ENCODE measurements at regions not wholly inside any gene's neighbourhood (a gene's known extent, or its start where the extent isn't known, plus 50 kb on each side); places are given as distances from the start of the nearest gene placed in this dataset.

- H3K27me3 ChIP-seq (ENCODE audit: control insufficient read depth in 2 of 2, insufficient read depth in 2 of 2, low read length in 2 of 2) = no peaks in the 10 kb centered on the region
- POLR2A ChIA-PET = no interaction called here
- no peaks in the 10 kb centered on the region for H3K9me3 ChIP-seq (replicated peaks; ENCODE audit: control insufficient read depth, insufficient read depth, low read length)
- intact Hi-C loops (cut with micrococcal nuclease) (loop anchor here (5.0 kb wide), 2 partner anchors 47 to 392 kb away; no protein-coding TSS in a partner anchor), dilution Hi-C loops (cut with MboI; ENCODE audit: extremely low pct_ligation_motif_present, low sequenced_read_pairs) (loop anchor here (25.0 kb wide), 1 partner anchor 207 kb away; no protein-coding TSS in a partner anchor)
- H4K20me1 ChIP-seq (replicated peaks; ENCODE audit: control insufficient read depth, extremely low read depth, insufficient read depth, low read length) = no peaks in the 10 kb centered on the region
- no peak overlapping the region for H2AFZ ChIP-seq (ENCODE audit: low read depth, low read length)
- H3K4me2 ChIP-seq (ENCODE audit: insufficient read depth, low read length) = no peak overlapping the region
- no peak overlapping the region for H3K4me3 ChIP-seq (replicated peaks in 1 of 3; ENCODE audit: insufficient read depth in 1 of 3, low read depth in 1 of 3, low read length in 3 of 3)
- TF ChIP-seq FOS (IDR thresholded peaks at IDR 0.05; ENCODE audit: borderline replicate concordance, insufficient read depth, low read length) = no peak
- TF ChIP-seq POLR2A (IDR thresholded peaks at IDR 0.05; ENCODE audit: low read depth, low read length) = no peak
- TF ChIP-seq GATA2 (IDR thresholded peaks at IDR 0.05; ENCODE audit: insufficient read depth, insufficient read length, low read depth, low read length) = no peak
- TF ChIP-seq JUN (IDR thresholded peaks at IDR 0.05; ENCODE audit: borderline replicate concordance, insufficient read depth, insufficient read length, low read depth) = no peak
- no peak for TF ChIP-seq POLR2AphosphoS5 (IDR thresholded peaks at IDR 0.05; ENCODE audit: insufficient read depth, low read depth, low read length)
- H3K4me1 ChIP-seq (ENCODE audit: control insufficient read depth, extremely low read depth, insufficient read depth, low read length) = peaks cover 6% of the 10 kb centered on the region
- H3K36me3 ChIP-seq (ENCODE audit: control insufficient read depth in 2 of 2, extremely low read depth in 1 of 2, insufficient read depth in 2 of 2, low read length in 2 of 2) = no peaks in the 10 kb centered on the region
- no peaks in the 10 kb centered on the region for H3K9me1 ChIP-seq (replicated peaks; ENCODE audit: control insufficient read depth, extremely low read depth, insufficient read depth, low read length)
- H3K9ac ChIP-seq (replicated peaks; ENCODE audit: extremely low read depth, insufficient read depth, low read length) = no peak overlapping the region
- no peak for DNase-seq (ENCODE audit: low read depth, low spot score)
- BruUV-seq (replicated peaks) = no TSS peak
- CTCF ChIA-PET = interaction anchor here (1.0 to 9.4 kb wide), 4 partner anchors 16 to 295 kb away, joined by 6 to 257 read pairs (median 34); no protein-coding TSS in a partner anchor
- no peaks in the 10 kb centered on the region for H3K79me2 ChIP-seq (ENCODE audit: control insufficient read depth, insufficient read depth, low read length)
- no peak overlapping the region for H3K27ac ChIP-seq (ENCODE audit: insufficient read depth, low read depth, low read length)
- FAIRE-seq = no peak
Measured at GRCh38 chr13:26480246-26480855, 77.1 kb upstream of the WASF3 start.

DNA sequence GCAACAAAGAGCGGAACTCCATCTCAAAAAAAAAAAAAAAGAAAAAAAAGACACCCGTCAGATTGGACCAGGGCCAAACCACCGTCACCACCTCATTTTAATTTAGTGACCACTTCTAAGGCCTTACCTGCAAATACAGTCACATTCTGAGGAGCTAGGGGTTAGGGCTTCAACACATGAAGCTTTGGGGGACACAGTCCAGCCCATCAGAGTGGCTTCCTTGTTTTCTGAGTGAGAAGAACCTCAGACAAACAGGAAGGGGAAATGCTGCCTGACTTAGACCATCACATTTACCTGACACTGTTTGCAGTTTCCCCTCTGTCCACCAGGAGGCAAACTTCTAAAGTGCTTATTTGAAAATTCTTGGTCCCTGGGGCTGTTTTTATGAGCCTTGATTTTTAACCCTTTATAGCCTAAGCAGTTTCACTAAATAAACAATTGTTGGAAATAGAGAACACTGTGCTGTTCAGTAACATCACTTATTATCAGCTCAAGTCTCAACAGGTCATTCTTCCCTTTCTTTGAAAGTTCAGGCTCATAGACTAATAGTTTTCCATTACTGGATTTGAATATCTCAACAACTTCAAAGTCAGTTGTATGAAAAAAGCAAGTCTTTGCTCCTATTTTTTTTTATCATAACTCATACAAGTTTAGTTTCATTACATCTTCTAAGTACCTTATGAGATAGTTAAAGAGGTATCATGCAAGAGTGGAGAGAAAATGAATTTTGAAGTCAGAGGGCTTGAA lies 74.9 kb upstream of the WASF3 start:
- intact Hi-C loops (cut with micrococcal nuclease) = loop anchor here (1.0 to 5.0 kb wide), 5 partner anchors 45 to 390 kb away; no protein-coding TSS in a partner anchor
- FAIRE-seq (peak; percentile 93), DNase-seq (ENCODE audit: low read depth, low spot score) (peak; percentile 79)
- H3K36me3 ChIP-seq (ENCODE audit: control insufficient read depth in 2 of 2, extremely low read depth in 1 of 2, insufficient read depth in 2 of 2, low read length in 2 of 2) = no peaks in the 10 kb centered on the region
- peak overlapping the region; percentile 67 for H3K4me2 ChIP-seq (ENCODE audit: insufficient read depth, low read length)
- no peaks in the 10 kb centered on the region for H3K27me3 ChIP-seq (ENCODE audit: control insufficient read depth in 2 of 2, insufficient read depth in 2 of 2, low read length in 2 of 2)
- CTCF ChIA-PET = interaction anchor here (0.7 to 9.4 kb wide), 9 partner anchors 8 to 298 kb away, joined by 3 to 257 read pairs (median 6); no protein-coding TSS in a partner anchor
- no peaks in the 10 kb centered on the region for H3K9me1 ChIP-seq (replicated peaks; ENCODE audit: control insufficient read depth, extremely low read depth, insufficient read depth, low read length)
- no peaks in the 10 kb centered on the region for H3K9me3 ChIP-seq (replicated peaks; ENCODE audit: control insufficient read depth, insufficient read depth, low read length)
- BruUV-seq (replicated peaks) = no TSS peak
- H3K27ac ChIP-seq (ENCODE audit: insufficient read depth, low read depth, low read length) = no peak overlapping the region
- H3K4me1 ChIP-seq (ENCODE audit: control insufficient read depth, extremely low read depth, insufficient read depth, low read length) = peaks cover 2% of the 10 kb centered on the region
- dilution Hi-C loops (cut with MboI; ENCODE audit: extremely low pct_ligation_motif_present, low sequenced_read_pairs) = loop anchor here (25.0 kb wide), 1 partner anchor 205 kb away; no protein-coding TSS in a partner anchor
- TF ChIP-seq, protein P1, sequence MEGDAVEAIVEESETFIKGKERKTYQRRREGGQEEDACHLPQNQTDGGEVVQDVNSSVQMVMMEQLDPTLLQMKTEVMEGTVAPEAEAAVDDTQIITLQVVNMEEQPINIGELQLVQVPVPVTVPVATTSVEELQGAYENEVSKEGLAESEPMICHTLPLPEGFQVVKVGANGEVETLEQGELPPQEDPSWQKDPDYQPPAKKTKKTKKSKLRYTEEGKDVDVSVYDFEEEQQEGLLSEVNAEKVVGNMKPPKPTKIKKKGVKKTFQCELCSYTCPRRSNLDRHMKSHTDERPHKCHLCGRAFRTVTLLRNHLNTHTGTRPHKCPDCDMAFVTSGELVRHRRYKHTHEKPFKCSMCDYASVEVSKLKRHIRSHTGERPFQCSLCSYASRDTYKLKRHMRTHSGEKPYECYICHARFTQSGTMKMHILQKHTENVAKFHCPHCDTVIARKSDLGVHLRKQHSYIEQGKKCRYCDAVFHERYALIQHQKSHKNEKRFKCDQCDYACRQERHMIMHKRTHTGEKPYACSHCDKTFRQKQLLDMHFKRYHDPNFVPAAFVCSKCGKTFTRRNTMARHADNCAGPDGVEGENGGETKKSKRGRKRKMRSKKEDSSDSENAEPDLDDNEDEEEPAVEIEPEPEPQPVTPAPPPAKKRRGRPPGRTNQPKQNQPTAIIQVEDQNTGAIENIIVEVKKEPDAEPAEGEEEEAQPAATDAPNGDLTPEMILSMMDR (IDR thresholded peaks at IDR 0.05; ENCODE audit: extremely low read depth in 1 of 2, insufficient read depth in 1 of 2, low read depth in 1 of 2, low read length in 2 of 2) = peak; percentile 80 to 85
- TF ChIP-seq GATA2 (IDR thresholded peaks at IDR 0.05; ENCODE audit: insufficient read depth, insufficient read length, low read depth, low read length) = no peak
- H3K4me3 ChIP-seq (replicated peaks in 1 of 3; ENCODE audit: insufficient read depth in 1 of 3, low read depth in 1 of 3, low read length in 3 of 3) = peak overlapping the region in 1 of 3 experiments; percentile 40
- H4K20me1 ChIP-seq (replicated peaks; ENCODE audit: control insufficient read depth, extremely low read depth, insufficient read depth, low read length) = no peaks in the 10 kb centered on the region
- H3K79me2 ChIP-seq (ENCODE audit: control insufficient read depth, insufficient read depth, low read length) = no peaks in the 10 kb centered on the region
- H2AFZ ChIP-seq (ENCODE audit: low read depth, low read length) = peak overlapping the region; percentile 98
- POLR2A ChIA-PET = interaction anchor here (0.7 kb wide), 1 partner anchor 217 kb away, joined by 3 read pairs; no protein-coding TSS in a partner anchor
- H3K9ac ChIP-seq (replicated peaks; ENCODE audit: extremely low read depth, insufficient read depth, low read length) = peak overlapping the region; percentile 41

Data from endothelial cell of umbilical vein (primary cell).